HCT116 (cell line): ENCODE measurements at regions not wholly inside any gene's neighbourhood (a gene's known extent, or its start where the extent isn't known, plus 50 kb on each side); places are given as distances from the start of the nearest gene placed in this dataset.
A peak's percentile ranks its signal among the peaks of the same experiment; 100 is the strongest.

Experiments
- ATAC-seq: fragments of 200-7000 bp; cut with Tn5 transposase; 2 replicates; pipeline ENCODE4 v1.9.1; 2020; ENCODE audit warnings: mild to moderate bottlenecking, moderate library complexity
- BruUV-seq: library from RNA; stranded (reverse); fragments of 400-500 nt; replicated peaks from 2 replicates; lab custom pipeline; 2021; lab: Mats Ljungman, UMichigan
- CTCF ChIA-PET: fragments of 300-600 bp; sonication (Branson Sonifier 250); formaldehyde crosslinking; loops from one replicate; lab custom pipeline; 2021; ENCODE audit warnings: antibody characterized with exemption; lab: Charles Lee
- POLR2A ChIA-PET: fragments of 300-600, 350-600 bp; sonication (Branson Sonifier 250); formaldehyde crosslinking; loops from one replicate; lab custom pipeline; 2021; ENCODE audit warnings: antibody characterized with exemption; lab: Charles Lee
- RAD21 ChIA-PET, 2 experiments: fragments of 300-600 bp; sonication (Branson Sonifier 250); formaldehyde crosslinking; loops; one replicate each; lab custom pipeline; 2023; ENCODE audit warnings: low total read pairs in 2 of 2; ENCODE audit not compliant: uncharacterized antibody in 2 of 2, unreplicated experiment in 2 of 2, low non-redundant PET in 1 of 2; lab: Charles Lee
- DNase-seq: peaks from one replicate; pipeline ENCODE4 v3.0.0-alpha.2; 2010; ENCODE audit warnings: low read depth, low spot score
- H2AFZ ChIP-seq: fragments of 200-600 bp; shearing (Covaris generic), sonication (generic); 2 replicates; pipeline ENCODE4 v1.6.1; 2017; ENCODE audit warnings: low read depth, mixed run types, mixed read lengths, antibody characterized with exemption, low read length; ENCODE audit not compliant: poor library complexity, severe bottlenecking
- H3K27ac ChIP-seq: 2 replicates; pipeline ENCODE4 v1.5.1; 2012; ENCODE audit warnings: low read depth, low read length
- H3K27me3 ChIP-seq: fragments of 200-600 bp; sonication (generic); 2 replicates; pipeline ENCODE4 v1.6.1; 2016; ENCODE audit warnings: mixed run types, low read length, mixed read lengths; ENCODE audit not compliant: insufficient read depth
- H3K36me3 ChIP-seq, 2 experiments: fragments of 200-500 bp in 1 of 2; fragments of 200-600 bp in 1 of 2; sonication (Bioruptor generic) in 1 of 2; sonication (generic) in 1 of 2; 2 replicates each; pipeline versions ENCODE4 v1.5.1 to v1.6.1; 2014 to 2016; ENCODE audit warnings: low read length in 2 of 2, inconsistent platforms in 1 of 2, mixed read lengths in 1 of 2, mixed run types in 1 of 2; ENCODE audit not compliant: insufficient read depth in 2 of 2, control insufficient read depth in 1 of 2
- H3K4me1 ChIP-seq, 2 experiments: fragments of 200-600 bp in 1 of 2; sonication (generic) in 1 of 2; 2 replicates each; pipeline versions ENCODE4 v1.5.1 to v1.6.1; 2012 to 2017; ENCODE audit warnings: low read length in 2 of 2, inconsistent platforms in 1 of 2, mild to moderate bottlenecking in 1 of 2, mixed read lengths in 1 of 2, mixed run types in 1 of 2, moderate library complexity in 1 of 2; ENCODE audit not compliant: insufficient read depth in 2 of 2, control insufficient read depth in 1 of 2
- H3K4me2 ChIP-seq: fragments of 200-600 bp; sonication (generic); 2 replicates; pipeline ENCODE4 v1.6.1; 2017; ENCODE audit warnings: mixed run types, low read length, mixed read lengths
- H3K4me3 ChIP-seq, 2 experiments: fragments of 200-600 bp in 1 of 2; sonication (generic) in 1 of 2; replicated peaks in 1 of 2; 2 replicates each; pipeline ENCODE4 v1.5.1; 2011 to 2016; ENCODE audit warnings: low read length in 2 of 2, control low read depth in 1 of 2, low read depth in 1 of 2, mild to moderate bottlenecking in 1 of 2, mixed read lengths in 1 of 2, mixed run types in 1 of 2
- H3K79me2 ChIP-seq: fragments of 200-600 bp; sonication (generic); 2 replicates; pipeline ENCODE4 v1.6.1; 2017; ENCODE audit warnings: mild to moderate bottlenecking, mixed run types, low read length, moderate library complexity, mixed read lengths; ENCODE audit not compliant: insufficient read depth
- H3K9ac ChIP-seq: fragments of 200-600 bp; sonication (generic); 2 replicates; pipeline ENCODE4 v1.6.1; 2016; ENCODE audit warnings: low read length, mixed read lengths
- H3K9me2 ChIP-seq: fragments of 200-600 bp; sonication (generic), shearing (Covaris generic); 2 replicates; pipeline ENCODE4 v1.6.1; 2017; ENCODE audit warnings: mixed run types, mild to moderate bottlenecking, moderate library complexity; ENCODE audit not compliant: insufficient read depth
- H3K9me3 ChIP-seq, 2 experiments: fragments of 200-500 bp in 1 of 2; fragments of 200-600 bp in 1 of 2; sonication (Bioruptor generic) in 1 of 2; sonication (generic) in 1 of 2; 2 replicates each; pipeline ENCODE4 v1.6.1; 2014 to 2017; ENCODE audit warnings: low read length in 2 of 2, mixed read lengths in 2 of 2, inconsistent platforms in 1 of 2, low read depth in 1 of 2, mild to moderate bottlenecking in 1 of 2, mixed run types in 1 of 2, moderate library complexity in 1 of 2; ENCODE audit not compliant: control insufficient read depth in 1 of 2, insufficient read depth in 1 of 2
- H4K20me1 ChIP-seq: fragments of 200-600 bp; sonication (generic), shearing (Covaris generic); 2 replicates; pipeline ENCODE4 v1.6.1; 2017; ENCODE audit warnings: mixed run types, mild to moderate bottlenecking, moderate library complexity; ENCODE audit not compliant: insufficient read depth
- EGR1 ChIP-seq: IDR thresholded peaks from 2 replicates; pipeline ENCODE4 v1.6.1; 2012; ENCODE audit warnings: low read depth
- FOSL1 ChIP-seq: IDR thresholded peaks from 2 replicates; pipeline ENCODE4 v1.6.1; 2012; ENCODE audit warnings: low read depth
- JUND ChIP-seq: IDR thresholded peaks from 2 replicates; pipeline ENCODE4 v1.6.1; 2012
- POLR2AphosphoS5 ChIP-seq: IDR thresholded peaks from 2 replicates; pipeline ENCODE4 v1.6.1; 2011; ENCODE audit warnings: mild to moderate bottlenecking, low read depth, low read length, moderate library complexity
- SIN3A ChIP-seq: IDR thresholded peaks from 2 replicates; pipeline ENCODE4 v1.6.1; 2012; ENCODE audit warnings: low read depth
- SP1 ChIP-seq: IDR thresholded peaks from 2 replicates; pipeline ENCODE4 v1.6.1; 2012; ENCODE audit warnings: low read depth
- TCF7L2 ChIP-seq: IDR thresholded peaks from 2 replicates; pipeline ENCODE4 v1.7.0; 2011; ENCODE audit warnings: borderline replicate concordance, inconsistent platforms; ENCODE audit not compliant: insufficient read depth, insufficient read length; ENCODE audit errors: extremely low read depth
- intact Hi-C: fragments of 100-400 bp; cut with micrococcal nuclease; formaldehyde crosslinking; loops from 2 replicates; pipeline ENCODE4 v1.10.0; 2022
- TF ChIP-seq, protein P1 (sequence below): IDR thresholded peaks from 2 replicates; pipeline ENCODE4 v1.6.1; 2012; ENCODE audit warnings: low read depth
- TF ChIP-seq, protein P2 (sequence below): IDR thresholded peaks from 2 replicates; pipeline ENCODE4 v1.6.1; 2011; ENCODE audit warnings: mild to moderate bottlenecking, low read length, moderate library complexity; ENCODE audit not compliant: insufficient replicate concordance; ENCODE audit errors: extremely low read depth

- no peak for DNase-seq
- H3K79me2 ChIP-seq, result no peaks in the 10 kb centered on the region
- no peaks in the 10 kb centered on the region for H3K9me3 ChIP-seq
- peak overlapping the region; percentile 20 for H3K9ac ChIP-seq
- no TSS peak for BruUV-seq
- ChIA-PET POLR2A (interaction anchor here (1.0 to 2.7 kb wide), 3 partner anchors 8 to 11 kb away, joined by 3 to 6 read pairs (median 3); no protein-coding TSS in a partner anchor), RAD21 (no interaction called here), CTCF (no interaction called here)
- no peaks in the 10 kb centered on the region for H3K9me2 ChIP-seq
- no peaks in the 10 kb centered on the region for H3K36me3 ChIP-seq
- H3K4me1 ChIP-seq, result peaks cover 7 to 19% of the 10 kb centered on the region in 2 experiments; a peak in 3 of 4 replicates
- ATAC-seq, result peak; percentile 52
- TF ChIP-seq JUND (peak; percentile 10), FOSL1 (0 out of 2 replicates have a peak, but pooled peaks have one; percentile 5), TCF7L2 (peak; percentile 4), EGR1 (no peak), SP1 (no peak), POLR2AphosphoS5 (no peak), SIN3A (no peak)
- TF ChIP-seq, protein P1, sequence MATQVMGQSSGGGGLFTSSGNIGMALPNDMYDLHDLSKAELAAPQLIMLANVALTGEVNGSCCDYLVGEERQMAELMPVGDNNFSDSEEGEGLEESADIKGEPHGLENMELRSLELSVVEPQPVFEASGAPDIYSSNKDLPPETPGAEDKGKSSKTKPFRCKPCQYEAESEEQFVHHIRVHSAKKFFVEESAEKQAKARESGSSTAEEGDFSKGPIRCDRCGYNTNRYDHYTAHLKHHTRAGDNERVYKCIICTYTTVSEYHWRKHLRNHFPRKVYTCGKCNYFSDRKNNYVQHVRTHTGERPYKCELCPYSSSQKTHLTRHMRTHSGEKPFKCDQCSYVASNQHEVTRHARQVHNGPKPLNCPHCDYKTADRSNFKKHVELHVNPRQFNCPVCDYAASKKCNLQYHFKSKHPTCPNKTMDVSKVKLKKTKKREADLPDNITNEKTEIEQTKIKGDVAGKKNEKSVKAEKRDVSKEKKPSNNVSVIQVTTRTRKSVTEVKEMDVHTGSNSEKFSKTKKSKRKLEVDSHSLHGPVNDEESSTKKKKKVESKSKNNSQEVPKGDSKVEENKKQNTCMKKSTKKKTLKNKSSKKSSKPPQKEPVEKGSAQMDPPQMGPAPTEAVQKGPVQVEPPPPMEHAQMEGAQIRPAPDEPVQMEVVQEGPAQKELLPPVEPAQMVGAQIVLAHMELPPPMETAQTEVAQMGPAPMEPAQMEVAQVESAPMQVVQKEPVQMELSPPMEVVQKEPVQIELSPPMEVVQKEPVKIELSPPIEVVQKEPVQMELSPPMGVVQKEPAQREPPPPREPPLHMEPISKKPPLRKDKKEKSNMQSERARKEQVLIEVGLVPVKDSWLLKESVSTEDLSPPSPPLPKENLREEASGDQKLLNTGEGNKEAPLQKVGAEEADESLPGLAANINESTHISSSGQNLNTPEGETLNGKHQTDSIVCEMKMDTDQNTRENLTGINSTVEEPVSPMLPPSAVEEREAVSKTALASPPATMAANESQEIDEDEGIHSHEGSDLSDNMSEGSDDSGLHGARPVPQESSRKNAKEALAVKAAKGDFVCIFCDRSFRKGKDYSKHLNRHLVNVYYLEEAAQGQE, result no peak
- TF ChIP-seq, protein P2, sequence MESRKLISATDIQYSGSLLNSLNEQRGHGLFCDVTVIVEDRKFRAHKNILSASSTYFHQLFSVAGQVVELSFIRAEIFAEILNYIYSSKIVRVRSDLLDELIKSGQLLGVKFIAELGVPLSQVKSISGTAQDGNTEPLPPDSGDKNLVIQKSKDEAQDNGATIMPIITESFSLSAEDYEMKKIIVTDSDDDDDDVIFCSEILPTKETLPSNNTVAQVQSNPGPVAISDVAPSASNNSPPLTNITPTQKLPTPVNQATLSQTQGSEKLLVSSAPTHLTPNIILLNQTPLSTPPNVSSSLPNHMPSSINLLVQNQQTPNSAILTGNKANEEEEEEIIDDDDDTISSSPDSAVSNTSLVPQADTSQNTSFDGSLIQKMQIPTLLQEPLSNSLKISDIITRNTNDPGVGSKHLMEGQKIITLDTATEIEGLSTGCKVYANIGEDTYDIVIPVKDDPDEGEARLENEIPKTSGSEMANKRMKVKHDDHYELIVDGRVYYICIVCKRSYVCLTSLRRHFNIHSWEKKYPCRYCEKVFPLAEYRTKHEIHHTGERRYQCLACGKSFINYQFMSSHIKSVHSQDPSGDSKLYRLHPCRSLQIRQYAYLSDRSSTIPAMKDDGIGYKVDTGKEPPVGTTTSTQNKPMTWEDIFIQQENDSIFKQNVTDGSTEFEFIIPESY, result no peak
- no peak overlapping the region for H3K27ac ChIP-seq
- H4K20me1 ChIP-seq, result no peaks in the 10 kb centered on the region
- H3K4me2 ChIP-seq, result peak overlapping the region; percentile 41; the same call in 1 of the 2 replicates
- no peaks in the 10 kb centered on the region for H3K27me3 ChIP-seq
- intact Hi-C loops, result loop anchor here (10.0 kb wide), 1 partner anchor 379 kb away; no protein-coding TSS in a partner anchor
- peak overlapping the region; percentile 83 for H2AFZ ChIP-seq
- H3K4me3 ChIP-seq, result no peak overlapping the region
Observed at GRCh38 chr10:4733843-4734224, 92.2 kb upstream of the AKR1E2 start.
